MCF 10A (cell line): ENCODE measurements at regions not wholly inside any gene's neighbourhood (a gene's known extent, or its start where the extent isn't known, plus 50 kb on each side); places are given as distances from the start of the nearest gene placed in this dataset.

Experiments
- BruUV-seq: library from RNA; stranded (reverse); fragments of 400-500 nt; replicated peaks from 2 replicates; lab custom pipeline; 2021; lab: Mats Ljungman, UMichigan
- CTCF ChIA-PET: fragments of 300-600 bp; sonication (Branson Sonifier 250); formaldehyde crosslinking; extraction: SDS; loops from one replicate; lab custom pipeline; 2021; ENCODE audit warnings: antibody characterized with exemption, inconsistent platforms; lab: Yijun Ruan, JAX
- POLR2A ChIA-PET: fragments of 300-600, 350-650 bp; sonication (Branson Sonifier 250); formaldehyde crosslinking; extraction: SDS; loops from one replicate; lab custom pipeline; 2020; ENCODE audit warnings: antibody characterized with exemption, inconsistent platforms; lab: Yijun Ruan, JAX
- DNase-seq: peaks from one replicate; pipeline ENCODE4 v3.0.0-alpha.2; 2018; ENCODE audit not compliant: unreplicated experiment
- H3K27ac Mint-ChIP-seq: one replicate; pipeline ENCODE4 v1.8.0; 2022; ENCODE audit warnings: mild to moderate bottlenecking, low read depth, mixed read lengths; ENCODE audit not compliant: unreplicated experiment
- H3K27me3 Mint-ChIP-seq: one replicate; pipeline ENCODE4 v1.8.0; 2022; ENCODE audit warnings: mixed read lengths; ENCODE audit not compliant: insufficient read depth, unreplicated experiment
- H3K36me3 Mint-ChIP-seq: one replicate; pipeline ENCODE4 v1.8.0; 2022; ENCODE audit warnings: mild to moderate bottlenecking, moderate library complexity, mixed read lengths; ENCODE audit not compliant: insufficient read depth, unreplicated experiment
- H3K4me1 Mint-ChIP-seq: one replicate; pipeline ENCODE4 v1.8.0; 2022; ENCODE audit warnings: mixed read lengths; ENCODE audit not compliant: insufficient read depth, unreplicated experiment
- H3K4me3 Mint-ChIP-seq: one replicate; pipeline ENCODE4 v1.8.0; 2022; ENCODE audit warnings: mild to moderate bottlenecking, moderate library complexity, mixed read lengths; ENCODE audit not compliant: unreplicated experiment
- H3K9me3 Mint-ChIP-seq: one replicate; pipeline ENCODE4 v1.8.0; 2022; ENCODE audit warnings: mixed read lengths; ENCODE audit not compliant: unreplicated experiment
- CTCF ChIP-seq: fragments of 200-600 bp; IDR thresholded peaks from one replicate; pipeline ENCODE4 v1.8.0; 2022; ENCODE audit warnings: antibody characterized with exemption, mild to moderate bottlenecking; ENCODE audit not compliant: unreplicated experiment
- intact Hi-C: fragments of 100-400 bp; cut with micrococcal nuclease; formaldehyde crosslinking; loops from 2 replicates; pipeline ENCODE4 v1.14.1; 2022

GRCh38 chr5:44659334-44659733, 149.4 kb upstream of the MRPS30 start:
- Mint-ChIP-seq H3K27me3 (no peaks in the 10 kb centered on the region), H3K4me3 (no peak overlapping the region), H3K27ac (no peak overlapping the region), H3K9me3 (no peaks in the 10 kb centered on the region), H3K36me3 (no peaks in the 10 kb centered on the region), H3K4me1 (no peaks in the 10 kb centered on the region)
- DNase-seq: no peak
- BruUV-seq: no TSS peak
- intact Hi-C loops: no loop called here
- TF ChIP-seq CTCF: no peak
- POLR2A ChIA-PET: no interaction called here
- CTCF ChIA-PET: no interaction called here

GRCh38 chr5:44652674-44653073, 156.1 kb upstream of the MRPS30 start:
- no peak for TF ChIP-seq CTCF
- no peaks in the 10 kb centered on the region for H3K9me3 Mint-ChIP-seq
- DNase-seq: no peak
- no peaks in the 10 kb centered on the region for H3K36me3 Mint-ChIP-seq
- H3K27ac Mint-ChIP-seq: no peak overlapping the region
- ChIA-PET CTCF (interaction anchor here (0.6 to 0.7 kb wide), 2 partner anchors 105 to 492 kb away, joined by 3 read pairs; no protein-coding TSS in a partner anchor), POLR2A (no interaction called here)
- no peak overlapping the region for H3K4me3 Mint-ChIP-seq
- intact Hi-C loops: no loop called here
- H3K27me3 Mint-ChIP-seq: no peaks in the 10 kb centered on the region
- BruUV-seq: no TSS peak
- peaks cover 5% of the 10 kb centered on the region for H3K4me1 Mint-ChIP-seq

GRCh38 chr5:44646016-44646415, 162.7 kb upstream of the MRPS30 start:
- Mint-ChIP-seq H3K9me3 (no peaks in the 10 kb centered on the region), H3K36me3 (no peaks in the 10 kb centered on the region), H3K4me3 (no peak overlapping the region), H3K27me3 (no peaks in the 10 kb centered on the region), H3K27ac (no peak overlapping the region), H3K4me1 (peaks cover 5% of the 10 kb centered on the region)
- DNase-seq: no peak
- ChIA-PET POLR2A (no interaction called here), CTCF (no interaction called here)
- intact Hi-C loops: no loop called here
- BruUV-seq: no TSS peak
- TF ChIP-seq CTCF: no peak

GRCh38 chr5:44645502-44645901, 163.2 kb upstream of the MRPS30 start:
- H3K4me1 Mint-ChIP-seq: peaks cover 5% of the 10 kb centered on the region
- H3K27ac Mint-ChIP-seq: no peak overlapping the region
- no peak for TF ChIP-seq CTCF
- H3K27me3 Mint-ChIP-seq: no peaks in the 10 kb centered on the region
- POLR2A ChIA-PET: no interaction called here
- no peaks in the 10 kb centered on the region for H3K9me3 Mint-ChIP-seq
- intact Hi-C loops: no loop called here
- H3K36me3 Mint-ChIP-seq: no peaks in the 10 kb centered on the region
- BruUV-seq: no TSS peak
- CTCF ChIA-PET: no interaction called here
- DNase-seq: no peak
- no peak overlapping the region for H3K4me3 Mint-ChIP-seq
